Osteoblast (primary cell): ENCODE measurements at regions not wholly inside any gene's neighbourhood (a gene's known extent, or its start where the extent isn't known, plus 50 kb on each side); places are given as distances from the start of the nearest gene placed in this dataset.

Source experiments
- DNase-seq: peaks from one replicate; pipeline ENCODE4 v3.0.0; 2011; ENCODE audit warnings: low spot score, mixed read lengths; ENCODE audit not compliant: insufficient read length; ENCODE audit errors: missing footprints
- H2AFZ ChIP-seq: 2 replicates; pipeline ENCODE4 v1.6.0; 2011; ENCODE audit warnings: mild to moderate bottlenecking, low read length
- H3K27ac ChIP-seq: 2 replicates; pipeline ENCODE4 v1.5.1; 2011; ENCODE audit warnings: mild to moderate bottlenecking, low read depth, low read length, moderate library complexity
- H3K27me3 ChIP-seq: 2 replicates; pipeline ENCODE4 v1.6.0; 2012; ENCODE audit warnings: mild to moderate bottlenecking, control low read depth, inconsistent platforms, low read length, moderate library complexity; ENCODE audit not compliant: insufficient read depth
- H3K36me3 ChIP-seq: 2 replicates; pipeline ENCODE4 v1.5.1; 2011; ENCODE audit warnings: mild to moderate bottlenecking, low read length, control low read depth, moderate library complexity; ENCODE audit not compliant: insufficient read depth
- H3K4me1 ChIP-seq: 2 replicates; pipeline ENCODE4 v1.5.1; 2011; ENCODE audit warnings: mild to moderate bottlenecking, low read length, control low read depth, moderate library complexity; ENCODE audit not compliant: insufficient read depth
- H3K4me2 ChIP-seq: 2 replicates; pipeline ENCODE4 v1.6.0; 2011; ENCODE audit warnings: mild to moderate bottlenecking, low read length; ENCODE audit not compliant: insufficient read depth
- H3K4me3 ChIP-seq: fragments of 200-600 bp; sonication (generic); 3 replicates; pipeline ENCODE4 v1.5.1; 2012; ENCODE audit warnings: mild to moderate bottlenecking, low read length, inconsistent platforms; ENCODE audit not compliant: insufficient read depth
- H3K79me2 ChIP-seq: 2 replicates; pipeline ENCODE4 v1.6.0; 2012; ENCODE audit warnings: mild to moderate bottlenecking, low read length, control low read depth, inconsistent platforms; ENCODE audit not compliant: insufficient read depth
- H3K9me3 ChIP-seq: 2 replicates; pipeline ENCODE4 v1.5.1; 2011; ENCODE audit warnings: low read depth, low read length, control low read depth
- H4K20me1 ChIP-seq: 2 replicates; pipeline ENCODE4 v1.6.0; 2012; ENCODE audit warnings: mild to moderate bottlenecking, low read length, control low read depth; ENCODE audit not compliant: insufficient read depth
- CTCF ChIP-seq: IDR thresholded peaks from 2 replicates; pipeline ENCODE4 v1.5.1; 2011; ENCODE audit warnings: mild to moderate bottlenecking, low read depth, low read length, moderate library complexity; ENCODE audit errors: extremely low read depth

DNA sequence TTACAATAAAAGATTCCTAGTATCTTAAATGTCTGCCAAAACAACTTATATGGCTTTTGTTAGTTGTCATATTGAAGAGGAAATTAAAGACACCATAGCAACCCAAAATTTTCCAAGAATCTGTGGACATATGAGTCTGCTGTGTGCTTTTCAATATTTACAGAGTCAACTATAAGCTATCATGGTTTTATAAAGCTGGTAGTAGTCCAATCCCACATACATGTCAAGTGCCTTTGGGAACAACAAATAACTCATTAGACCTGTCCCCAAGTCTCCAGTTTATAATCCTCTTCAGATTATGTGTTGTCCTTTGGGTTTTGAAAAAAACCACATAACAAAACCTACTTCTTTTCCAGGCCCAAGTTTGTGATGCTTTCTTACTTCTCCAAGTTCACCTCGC lies 293.8 kb upstream of the USP25 start:
- Histone ChIP-seq H3K36me3 (no peaks in the 10 kb centered on the region), H3K4me1 (no peaks in the 10 kb centered on the region), H2AFZ (no peak overlapping the region), H3K27me3 (no peaks in the 10 kb centered on the region), H3K9me3 (no peaks in the 10 kb centered on the region), H4K20me1 (no peaks in the 10 kb centered on the region), H3K4me2 (no peak overlapping the region), H3K27ac (no peak overlapping the region), H3K79me2 (no peaks in the 10 kb centered on the region), H3K4me3 (no peak overlapping the region)
- TF ChIP-seq CTCF = no peak
- DNase-seq = no peak

GRCh38 chr21:15437883-15438282 lies 291.9 kb upstream of the USP25 start:
- no peak overlapping the region for H3K4me2 ChIP-seq
- H3K27ac ChIP-seq = no peak overlapping the region
- H3K4me3 ChIP-seq = no peak overlapping the region
- DNase-seq = no peak
- no peaks in the 10 kb centered on the region for H3K9me3 ChIP-seq
- H2AFZ ChIP-seq = no peak overlapping the region
- H3K36me3 ChIP-seq = no peaks in the 10 kb centered on the region
- no peaks in the 10 kb centered on the region for H4K20me1 ChIP-seq
- TF ChIP-seq CTCF = no peak
- no peaks in the 10 kb centered on the region for H3K4me1 ChIP-seq
- no peaks in the 10 kb centered on the region for H3K27me3 ChIP-seq
- H3K79me2 ChIP-seq = no peaks in the 10 kb centered on the region

DNA sequence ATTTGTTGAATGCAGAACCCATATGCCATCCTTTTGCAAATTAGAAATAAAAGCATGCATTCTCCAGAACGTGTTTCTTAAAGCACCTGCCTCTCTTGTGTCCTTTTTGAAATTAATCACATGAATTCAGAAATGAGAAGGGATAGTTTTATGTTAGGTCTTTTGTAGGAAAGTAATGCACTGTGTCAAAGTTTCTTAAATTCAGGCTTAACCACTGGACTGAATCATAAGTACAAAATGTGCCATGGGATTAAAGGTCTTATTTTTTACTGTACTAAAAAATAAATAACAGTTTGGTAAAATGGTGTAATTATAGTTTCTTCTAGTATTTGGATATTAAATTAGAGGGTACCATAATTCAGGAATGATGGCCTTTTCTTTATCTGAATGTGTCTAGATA lies 290.1 kb upstream of the USP25 start:
- Histone ChIP-seq H3K27me3 (no peaks in the 10 kb centered on the region), H3K27ac (no peak overlapping the region), H3K36me3 (no peaks in the 10 kb centered on the region), H3K79me2 (no peaks in the 10 kb centered on the region), H3K4me3 (no peak overlapping the region), H3K4me1 (no peaks in the 10 kb centered on the region), H4K20me1 (no peaks in the 10 kb centered on the region), H3K4me2 (no peak overlapping the region), H2AFZ (no peak overlapping the region), H3K9me3 (no peaks in the 10 kb centered on the region)
- no peak for TF ChIP-seq CTCF
- no peak for DNase-seq

DNA sequence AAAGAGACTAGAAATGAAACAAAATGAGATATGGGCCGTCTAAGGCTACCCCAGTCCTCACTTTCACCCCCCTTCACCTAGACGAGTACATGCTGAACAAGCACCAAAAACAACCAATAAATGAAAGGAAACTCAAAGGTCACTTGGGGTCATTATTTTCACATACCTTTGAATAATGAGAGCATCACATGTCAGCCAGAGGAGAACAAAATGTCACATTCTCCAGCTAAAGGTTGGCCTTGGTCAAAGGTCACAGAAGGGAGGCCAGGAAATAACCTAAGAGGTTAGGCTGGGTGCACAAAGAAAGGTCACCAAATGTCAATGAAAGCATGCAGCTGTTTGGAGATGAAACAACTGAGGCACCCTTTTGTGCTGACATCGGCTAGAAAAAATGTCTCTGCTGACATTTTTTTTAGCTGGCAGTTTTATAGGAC lies 288.7 kb upstream of the USP25 start:
- no peak overlapping the region for H3K27ac ChIP-seq
- H3K79me2 ChIP-seq = no peaks in the 10 kb centered on the region
- no peaks in the 10 kb centered on the region for H3K36me3 ChIP-seq
- no peak overlapping the region for H3K4me3 ChIP-seq
- H3K9me3 ChIP-seq = no peaks in the 10 kb centered on the region
- no peak for DNase-seq
- H2AFZ ChIP-seq = no peak overlapping the region
- no peaks in the 10 kb centered on the region for H3K27me3 ChIP-seq
- H4K20me1 ChIP-seq = no peaks in the 10 kb centered on the region
- TF ChIP-seq CTCF = no peak
- no peaks in the 10 kb centered on the region for H3K4me1 ChIP-seq
- H3K4me2 ChIP-seq = no peak overlapping the region
